Uterus (tissue), 3 donors: ENCODE measurements at regions not wholly inside any gene's neighbourhood (a gene's known extent, or its start where the extent isn't known, plus 50 kb on each side); places are given as distances from the start of the nearest gene placed in this dataset.

Source experiments
- DNase-seq, 2 donors: peaks; one replicate each; pipeline ENCODE4 v3.0.0-alpha.2; 2019 to 2020
- H3K27ac ChIP-seq, 2 donors: fragments of 200-600 bp; sonication (generic); 1 replicate in 1 of 2; 2 replicates in 1 of 2; pipeline ENCODE4 v1.5.1; 2016 to 2018
- H3K27me3 ChIP-seq, 2 donors: fragments of 200-600 bp; sonication (generic); one replicate each; pipeline ENCODE4 v1.5.1; 2018 to 2019; ENCODE audit warnings: control low read depth in 1 of 2
- H3K36me3 ChIP-seq, 2 donors: fragments of 200-600 bp; sonication (generic); one replicate each; pipeline ENCODE4 v1.5.1; 2019; ENCODE audit warnings: control low read depth in 1 of 2
- H3K4me1 ChIP-seq, 2 donors: fragments of 200-600 bp; sonication (generic); one replicate each; pipeline ENCODE4 v1.5.1; 2018 to 2019; ENCODE audit warnings: control low read depth in 1 of 2
- H3K4me3 ChIP-seq, 2 donors: fragments of 200-600 bp; sonication (generic); 1 replicate in 1 of 2; 2 replicates in 1 of 2; pipeline ENCODE4 v1.5.1; 2018 to 2019; ENCODE audit warnings: mild to moderate bottlenecking in 1 of 2
- H3K9me3 ChIP-seq, 2 donors: fragments of 200-600 bp; sonication (generic); one replicate each; pipeline ENCODE4 v1.5.1; 2019; ENCODE audit warnings: control low read depth in 1 of 2
- CTCF ChIP-seq, 4 experiments: fragments of 200-600 bp in 2 of 4; fragments of 450-650 bp in 2 of 4; sonication (generic) in 2 of 4; IDR thresholded peaks; one replicate each; pipeline ENCODE4 v1.5.1; 2016 to 2019; ENCODE audit warnings: antibody characterized with exemption in 4 of 4, mild to moderate bottlenecking in 2 of 4, moderate library complexity in 1 of 4
- POLR2A ChIP-seq, 2 donors: fragments of 450-650 bp; IDR thresholded peaks; one replicate each; pipeline ENCODE4 v1.6.1; 2016; ENCODE audit warnings: antibody characterized with exemption in 2 of 2, mild to moderate bottlenecking in 1 of 2, moderate library complexity in 1 of 2
- intact Hi-C: fragments of 100-400 bp; cut with DNase I; formaldehyde crosslinking; loops from one replicate; pipeline ENCODE4 v1.15.1; 2023; ENCODE audit warnings: low total_unique reads
- donor health status: DM: yes; HTN: yes; CAD: no.

DNA sequence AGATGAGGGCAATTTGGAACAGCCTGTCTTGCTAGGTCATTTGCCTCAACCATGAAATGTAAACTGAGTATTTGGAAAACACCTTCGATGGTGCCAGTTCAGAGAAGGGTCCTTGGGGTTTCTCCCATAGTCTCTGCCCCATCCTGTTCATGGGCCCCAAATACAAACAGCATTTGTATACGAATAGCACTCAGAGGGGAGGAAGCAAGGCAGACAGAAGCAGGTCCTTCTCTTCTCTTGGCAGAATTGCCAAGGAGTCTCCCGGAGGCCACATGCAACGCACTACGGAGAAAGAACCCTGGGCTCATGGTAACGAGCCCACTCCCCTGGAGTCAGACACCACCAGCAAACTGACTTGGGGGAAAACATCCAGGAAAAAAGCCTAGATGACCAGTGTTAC lies 162.1 kb downstream of the RAB11FIP2 start:
- Histone ChIP-seq H3K27me3 (no peaks in the 10 kb centered on the region), H3K4me1 (no peaks in the 10 kb centered on the region), H3K9me3 (no peaks in the 10 kb centered on the region), H3K27ac (no peak overlapping the region), H3K36me3 (no peaks in the 10 kb centered on the region), H3K4me3 (no peak overlapping the region)
- TF ChIP-seq CTCF (IDR thresholded peaks at IDR 0.05) (no peak), POLR2A (IDR thresholded peaks at IDR 0.05) (no peak)
- intact Hi-C loops, result no loop called here
- DNase-seq, result no peak

DNA sequence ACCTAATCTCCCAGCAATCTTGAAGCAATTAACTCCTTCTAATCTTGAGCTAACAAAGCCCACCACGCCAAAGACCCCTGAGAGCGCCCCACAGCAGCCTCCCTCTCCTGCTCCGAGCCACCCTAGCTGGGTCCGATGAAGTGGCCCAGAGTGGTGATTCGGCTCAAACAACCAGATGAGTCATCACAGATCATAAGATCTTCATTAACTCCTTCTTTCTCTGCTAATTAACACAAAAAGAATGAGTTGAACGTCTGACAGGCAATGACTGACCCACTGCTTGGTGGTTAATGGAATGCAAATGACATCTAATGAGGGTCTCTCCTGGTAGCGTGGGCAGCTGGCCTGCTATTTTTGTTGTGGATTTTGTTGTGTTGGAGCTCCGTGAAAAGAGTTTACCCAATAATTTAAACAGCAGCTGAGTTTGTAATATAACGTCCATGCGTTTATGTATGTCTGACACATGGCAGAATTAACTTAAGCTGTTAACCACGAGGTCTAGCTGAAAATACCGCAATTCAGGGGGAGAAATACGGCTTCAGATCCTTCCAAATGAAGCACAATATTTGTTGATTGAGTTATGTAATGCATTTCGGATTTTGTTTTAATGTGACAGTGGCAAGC lies 161.4 kb downstream of the RAB11FIP2 start:
- H3K4me1 ChIP-seq, result no peaks in the 10 kb centered on the region
- intact Hi-C loops, result no loop called here
- H3K4me3 ChIP-seq, result no peak overlapping the region
- TF ChIP-seq POLR2A (IDR thresholded peaks at IDR 0.05) (no peak), CTCF (IDR thresholded peaks at IDR 0.05) (no peak)
- H3K27me3 ChIP-seq, result no peaks in the 10 kb centered on the region
- H3K27ac ChIP-seq, result no peak overlapping the region
- DNase-seq, result no peak
- H3K36me3 ChIP-seq, result no peaks in the 10 kb centered on the region
- H3K9me3 ChIP-seq, result no peaks in the 10 kb centered on the region

GRCh38 chr10:117886766-117887165 lies 160.0 kb downstream of the RAB11FIP2 start:
- no peak for DNase-seq
- no peaks in the 10 kb centered on the region for H3K27me3 ChIP-seq
- intact Hi-C loops, result no loop called here
- H3K9me3 ChIP-seq, result no peaks in the 10 kb centered on the region
- H3K27ac ChIP-seq, result no peak overlapping the region
- TF ChIP-seq POLR2A (IDR thresholded peaks at IDR 0.05) (no peak), CTCF (IDR thresholded peaks at IDR 0.05) (no peak)
- H3K36me3 ChIP-seq, result no peaks in the 10 kb centered on the region
- no peak overlapping the region for H3K4me3 ChIP-seq
- H3K4me1 ChIP-seq, result no peaks in the 10 kb centered on the region

GRCh38 chr10:117889664-117890063 lies 157.1 kb downstream of the RAB11FIP2 start:
- Histone ChIP-seq H3K4me3 (no peak overlapping the region), H3K27me3 (no peaks in the 10 kb centered on the region), H3K9me3 (no peaks in the 10 kb centered on the region), H3K4me1 (no peaks in the 10 kb centered on the region), H3K27ac (no peak overlapping the region), H3K36me3 (no peaks in the 10 kb centered on the region)
- intact Hi-C loops, result no loop called here
- TF ChIP-seq CTCF (IDR thresholded peaks at IDR 0.05) (no peak), POLR2A (IDR thresholded peaks at IDR 0.05) (no peak)
- no peak for DNase-seq

DNA sequence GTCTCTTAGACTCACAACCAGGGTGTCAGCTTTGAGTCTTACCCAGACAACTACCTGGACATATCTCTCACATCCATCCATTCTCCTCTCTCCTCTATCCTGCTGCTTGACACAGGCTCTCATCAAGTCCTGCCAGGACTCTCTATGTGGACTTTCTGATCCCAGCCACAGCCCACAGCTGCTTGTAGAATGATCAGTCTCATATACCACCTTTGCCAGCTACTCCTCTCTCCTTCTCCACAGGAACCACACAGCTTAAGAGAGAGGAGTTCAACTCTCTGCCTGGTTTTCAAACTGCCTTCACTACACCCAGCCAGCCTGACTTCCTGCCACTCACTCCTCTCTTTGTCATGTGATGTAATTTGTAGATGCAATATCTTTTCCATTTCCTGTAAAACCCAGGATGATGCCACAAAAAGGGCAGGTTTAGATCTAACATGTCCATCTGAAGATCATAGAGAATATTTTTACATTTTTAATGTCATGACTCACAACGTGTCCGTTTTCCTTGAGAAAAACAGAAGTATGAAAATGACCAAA lies 154.0 kb downstream of the RAB11FIP2 start:
- no peaks in the 10 kb centered on the region for H3K9me3 ChIP-seq
- intact Hi-C loops, result no loop called here
- no peaks in the 10 kb centered on the region for H3K4me1 ChIP-seq
- no peaks in the 10 kb centered on the region for H3K36me3 ChIP-seq
- no peak overlapping the region for H3K4me3 ChIP-seq
- no peak for TF ChIP-seq POLR2A (IDR thresholded peaks at IDR 0.05)
- no peak for TF ChIP-seq CTCF (IDR thresholded peaks at IDR 0.05)
- no peak for DNase-seq
- H3K27ac ChIP-seq, result no peak overlapping the region
- H3K27me3 ChIP-seq, result no peaks in the 10 kb centered on the region
